B cell (primary cell): ENCODE measurements at regions not wholly inside any gene's neighbourhood (a gene's known extent, or its start where the extent isn't known, plus 50 kb on each side); places are given as distances from the start of the nearest gene placed in this dataset.

Source experiments
- ATAC-seq: fragments of 200-7000 bp; cut with Tn5 transposase; one replicate; pipeline ENCODE4 v1.10.0; 2021; ENCODE audit warnings: low read depth, mild to moderate bottlenecking, moderate number of reproducible peaks, moderate library complexity
- CTCF ChIA-PET: fragments of 350-600 bp; sonication (Branson Sonifier 250); formaldehyde crosslinking; loops from one replicate; lab custom pipeline; 2021; ENCODE audit warnings: antibody characterized with exemption, inconsistent platforms; lab: Charles Lee
- POLR2A ChIA-PET: fragments of 350-600 bp; sonication (Branson Sonifier 250); formaldehyde crosslinking; loops from one replicate; lab custom pipeline; 2021; ENCODE audit warnings: antibody characterized with exemption; lab: Charles Lee
- DNase-seq: peaks from one replicate; pipeline ENCODE4 v3.0.0; 2013
- H2AFZ ChIP-seq: 2 replicates; pipeline ENCODE4 v1.6.1; 2012; ENCODE audit warnings: mild to moderate bottlenecking, low read depth, low read length; ENCODE audit not compliant: insufficient read depth, poor library complexity, severe bottlenecking
- H3K27ac ChIP-seq, 2 donors: 1 replicate in 1 of 2; 2 replicates in 1 of 2; pipeline ENCODE4 v1.5.1; 2012 to 2013; ENCODE audit warnings: low read length in 2 of 2, mild to moderate bottlenecking in 2 of 2, moderate library complexity in 1 of 2
- H3K27me3 ChIP-seq, 4 experiments: fragments of 200-600 bp in 1 of 4; sonication (generic) in 1 of 4; replicated peaks in 1 of 4; 1 replicate in 2 of 4; 2 replicates in 2 of 4; pipeline versions ENCODE4 v1.6.1 to v1.7.0; 2013 to 2016; ENCODE audit warnings: low read length in 3 of 4, mild to moderate bottlenecking in 2 of 4, mixed read lengths in 1 of 4, moderate library complexity in 1 of 4; ENCODE audit not compliant: insufficient read depth in 4 of 4, control insufficient read depth in 3 of 4; ENCODE audit errors: control extremely low read depth in 1 of 4
- H3K36me3 ChIP-seq, 2 experiments: replicated peaks in 1 of 2; 1 replicate in 1 of 2; 2 replicates in 1 of 2; pipeline versions ENCODE4 v1.6.1 to v1.7.1; 2013; ENCODE audit warnings: low read length in 1 of 2; ENCODE audit not compliant: insufficient read depth in 2 of 2, control insufficient read depth in 1 of 2; ENCODE audit errors: control extremely low read depth in 1 of 2, extremely low read depth in 1 of 2
- H3K4me1 ChIP-seq, 2 donors: fragments of 200-600 bp in 1 of 2; sonication (generic) in 1 of 2; 1 replicate in 1 of 2; 2 replicates in 1 of 2; pipeline versions ENCODE4 v1.5.1 to v1.6.1; 2013 to 2017; ENCODE audit warnings: low read length in 2 of 2; ENCODE audit not compliant: control insufficient read depth in 2 of 2, insufficient read depth in 2 of 2
- H3K4me2 ChIP-seq: replicated peaks from 2 replicates; pipeline ENCODE3; 2012; ENCODE audit warnings: mild to moderate bottlenecking, low read depth, low read length; ENCODE audit not compliant: poor library complexity, severe bottlenecking
- H3K4me3 ChIP-seq, 5 experiments: fragments of 200-600 bp in 1 of 5; sonication (generic) in 1 of 5; 1 replicate in 3 of 5; 2 replicates in 2 of 5; pipeline versions ENCODE4 v1.5.1 to v1.7.0; 2011 to 2016; ENCODE audit warnings: low read length in 4 of 5, mild to moderate bottlenecking in 4 of 5, low read depth in 2 of 5, control low read depth in 1 of 5, moderate library complexity in 1 of 5; ENCODE audit not compliant: insufficient read depth in 1 of 5; ENCODE audit errors: control extremely low read depth in 1 of 5, extremely low read depth in 1 of 5
- H3K79me2 ChIP-seq: fragments of 200-600 bp; sonication (generic); one replicate; pipeline ENCODE4 v1.6.0; 2016; ENCODE audit warnings: low read length; ENCODE audit not compliant: control insufficient read depth, insufficient read depth
- H3K9ac ChIP-seq: fragments of 200-600 bp; sonication (generic); 2 replicates; pipeline ENCODE4 v1.6.1; 2017; ENCODE audit warnings: mild to moderate bottlenecking, low read length, moderate library complexity
- H3K9me3 ChIP-seq, 3 donors: one replicate each; pipeline versions ENCODE4 v1.6.1 to v1.7.1; 2013; ENCODE audit warnings: low read length in 2 of 3; ENCODE audit not compliant: control insufficient read depth in 2 of 3, insufficient read depth in 1 of 3; ENCODE audit errors: control extremely low read depth in 1 of 3
- H4K20me1 ChIP-seq: 2 replicates; pipeline ENCODE4 v1.6.0; 2012; ENCODE audit warnings: mild to moderate bottlenecking, low read length; ENCODE audit not compliant: insufficient read depth, control insufficient read depth, poor library complexity, severe bottlenecking
- H3K27ac Mint-ChIP-seq: one replicate; pipeline ENCODE4 v1.8.0; 2021; ENCODE audit warnings: mixed read lengths
- H3K27me3 Mint-ChIP-seq: one replicate; pipeline ENCODE4 v1.8.0; 2021; ENCODE audit warnings: mixed read lengths
- H3K4me1 Mint-ChIP-seq: one replicate; pipeline ENCODE4 v1.8.0; 2021; ENCODE audit warnings: mixed read lengths
- H3K4me3 Mint-ChIP-seq: one replicate; pipeline ENCODE4 v1.8.0; 2021; ENCODE audit warnings: mixed read lengths
- H3K9me3 Mint-ChIP-seq: one replicate; pipeline ENCODE4 v1.8.0; 2022; ENCODE audit warnings: mixed read lengths; ENCODE audit not compliant: insufficient read depth
- CTCF ChIP-seq: fragments of 200-600 bp; IDR thresholded peaks from one replicate; pipeline ENCODE4 v1.8.0; 2022; ENCODE audit warnings: antibody characterized with exemption, mild to moderate bottlenecking
- EZH2 ChIP-seq: IDR thresholded peaks from 2 replicates; pipeline ENCODE4 v1.6.1; 2012; ENCODE audit warnings: borderline replicate concordance, low read depth, mild to moderate bottlenecking, moderate library complexity, low read length; ENCODE audit not compliant: insufficient read depth, poor library complexity, severe bottlenecking
- WGBS: methylation state at CpG from one replicate; pipeline ENCODE4 v1.1.5; 2013; ENCODE audit warnings: missing lambda C conversion rate; ENCODE audit not compliant: insufficient coverage; 5-methylcytosine and 5-hydroxymethylcytosine counted together
- intact Hi-C: fragments of 100-400 bp; cut with micrococcal nuclease; formaldehyde crosslinking; loops from one replicate; pipeline ENCODE4 v1.10.0; 2022

- H3K9me3 Mint-ChIP-seq: no peaks in the 10 kb centered on the region
Observed at GRCh38 chr17:15171167-15172047, 93.7 kb downstream of the PMP22 start.

More at GRCh38 chr17:15171167-15172047, 93.7 kb downstream of the PMP22 start:
- Histone ChIP-seq H3K27ac (no peak overlapping the region), H4K20me1 (no peaks in the 10 kb centered on the region), H3K27me3 (no peaks in the 10 kb centered on the region), H3K4me2 (no peak overlapping the region), H3K9me3 (no peaks in the 10 kb centered on the region), H3K4me3 (no peak overlapping the region), H3K36me3 (no peaks in the 10 kb centered on the region), H3K79me2 (no peaks in the 10 kb centered on the region), H3K9ac (no peak overlapping the region), H3K4me1 (no peaks in the 10 kb centered on the region), H2AFZ (no peak overlapping the region)
- Mint-ChIP-seq H3K27me3 (peaks cover 12% of the 10 kb centered on the region), H3K27ac (no peak overlapping the region), H3K4me1 (no peaks in the 10 kb centered on the region), H3K4me3 (no peak overlapping the region)
- WGBS: 38% methylated on average over 5 of the region's 9 CpGs
- no peak for TF ChIP-seq EZH2
- peak; percentile 63 for TF ChIP-seq CTCF
- no peak for ATAC-seq
- POLR2A ChIA-PET: no interaction called here
- intact Hi-C loops: no loop called here
- DNase-seq: peak; percentile 5
- CTCF ChIA-PET: no interaction called here
